GM12892 (cell line): ENCODE measurements at regions not wholly inside any gene's neighbourhood (a gene's known extent, or its start where the extent isn't known, plus 50 kb on each side); places are given as distances from the start of the nearest gene placed in this dataset.

ENCODE experiments used
- POLR2A ChIP-seq: IDR thresholded peaks from 2 replicates; pipeline ENCODE4 v1.6.1; 2011; ENCODE audit warnings: low read depth, low read length, control low read depth
- POLR2AphosphoS5 ChIP-seq: IDR thresholded peaks from 2 replicates; pipeline ENCODE4 v1.6.1; 2011; ENCODE audit warnings: low read depth, low read length, control low read depth
- TAF1 ChIP-seq: IDR thresholded peaks from 2 replicates; pipeline ENCODE4 v1.6.1; 2011; ENCODE audit warnings: low read depth, mild to moderate bottlenecking, control low read depth, low read length, borderline replicate concordance

DNA sequence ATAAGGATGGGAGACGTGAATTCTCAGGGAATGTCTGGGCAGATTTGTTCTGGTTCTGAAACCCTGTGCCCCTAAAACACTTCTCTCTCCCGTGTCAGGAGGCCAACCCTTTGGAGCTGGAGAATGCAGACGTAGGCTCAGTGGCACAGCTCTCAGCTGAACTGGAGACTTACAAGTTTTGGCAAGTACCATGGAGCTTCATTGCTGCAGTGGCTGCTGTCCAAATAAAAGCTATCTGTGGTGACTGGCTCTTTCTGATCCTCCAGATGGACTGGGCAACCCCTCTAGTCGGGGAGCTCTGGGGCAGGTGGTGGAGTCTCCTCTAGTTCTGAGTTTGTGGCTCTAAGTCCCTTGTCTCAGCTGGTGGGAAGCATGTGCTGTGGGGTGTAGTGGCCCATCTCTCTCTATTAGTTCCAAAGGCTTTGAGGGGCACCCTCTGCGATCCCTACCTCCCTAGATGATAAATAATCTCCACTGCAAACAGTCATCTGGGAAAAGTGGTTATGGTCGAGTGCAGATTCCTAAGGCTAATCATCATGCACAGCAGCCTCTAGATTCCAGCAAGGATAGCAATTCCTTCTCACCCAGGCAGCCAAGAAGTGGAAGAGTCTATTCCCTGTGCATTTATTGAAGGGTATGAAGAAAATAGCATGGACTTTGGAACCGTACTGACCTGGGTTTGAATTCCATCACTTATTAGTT is 204.2 kb upstream of the KLF4 start:
- TF ChIP-seq POLR2AphosphoS5, result no peak
- TF ChIP-seq POLR2A, result no peak
- TF ChIP-seq TAF1, result no peak
